ENCODE measurements at regions not wholly inside any gene's neighbourhood (a gene's known extent, or its start where the extent isn't known, plus 50 kb on each side); places are given as distances from the start of the nearest gene placed in this dataset.

GRCh38 chr3:102745881-102746280 lies 311.1 kb downstream of the ZPLD1 start:
- peak in 1 of 3 experiments; percentile 15; a peak in 1 of 6 replicates for TF ChIP-seq CTCF (IDR thresholded peaks at IDR 0.05 in 2 of 3, conservative IDR thresholded peaks at IDR 0.05 in 1 of 3; ENCODE audit: control insufficient read depth in 2 of 3, extremely low read depth in 1 of 3, insufficient read depth in 1 of 3, low read depth in 3 of 3, low read length in 3 of 3)
- no peak for TF ChIP-seq ZNF687 (IDR thresholded peaks at IDR 0.05)
- TF ChIP-seq BACH1 (IDR thresholded peaks at IDR 0.05; ENCODE audit: borderline replicate concordance), result no peak
- no peak for TF ChIP-seq ZNF24 (IDR thresholded peaks at IDR 0.05)
- no peak for TF ChIP-seq ATF2 (IDR thresholded peaks at IDR 0.05; ENCODE audit: low read length)
- no peak for TF ChIP-seq EP300 (IDR thresholded peaks at IDR 0.05; ENCODE audit: borderline replicate concordance in 1 of 2, control insufficient read depth in 1 of 2, low read depth in 2 of 2, low read length in 2 of 2)
- no peak for TF ChIP-seq POLR2A (IDR thresholded peaks at IDR 0.05; ENCODE audit: low read depth, low read length)
- TF ChIP-seq USF2 (IDR thresholded peaks at IDR 0.05; ENCODE audit: borderline replicate concordance, low read depth, low read length), result no peak
- TF ChIP-seq NFIC (IDR thresholded peaks at IDR 0.05; ENCODE audit: low read depth, low read length), result no peak
- TF ChIP-seq ATF3 (IDR thresholded peaks at IDR 0.05; ENCODE audit: borderline replicate concordance, extremely low read depth, low read depth, low read length), result no peak
